GM19324 (cell line): ENCODE measurements at regions not wholly inside any gene's neighbourhood (a gene's known extent, or its start where the extent isn't known, plus 50 kb on each side); places are given as distances from the start of the nearest gene placed in this dataset.

Experiments used
- ATAC-seq: cut with Tn5 transposase; IDR thresholded peaks from one replicate; pipeline ENCODE4 v1.9.1; 2021; ENCODE audit warnings: mild to moderate bottlenecking, moderate library complexity; ENCODE audit not compliant: unreplicated experiment, low FRiP score

DNA sequence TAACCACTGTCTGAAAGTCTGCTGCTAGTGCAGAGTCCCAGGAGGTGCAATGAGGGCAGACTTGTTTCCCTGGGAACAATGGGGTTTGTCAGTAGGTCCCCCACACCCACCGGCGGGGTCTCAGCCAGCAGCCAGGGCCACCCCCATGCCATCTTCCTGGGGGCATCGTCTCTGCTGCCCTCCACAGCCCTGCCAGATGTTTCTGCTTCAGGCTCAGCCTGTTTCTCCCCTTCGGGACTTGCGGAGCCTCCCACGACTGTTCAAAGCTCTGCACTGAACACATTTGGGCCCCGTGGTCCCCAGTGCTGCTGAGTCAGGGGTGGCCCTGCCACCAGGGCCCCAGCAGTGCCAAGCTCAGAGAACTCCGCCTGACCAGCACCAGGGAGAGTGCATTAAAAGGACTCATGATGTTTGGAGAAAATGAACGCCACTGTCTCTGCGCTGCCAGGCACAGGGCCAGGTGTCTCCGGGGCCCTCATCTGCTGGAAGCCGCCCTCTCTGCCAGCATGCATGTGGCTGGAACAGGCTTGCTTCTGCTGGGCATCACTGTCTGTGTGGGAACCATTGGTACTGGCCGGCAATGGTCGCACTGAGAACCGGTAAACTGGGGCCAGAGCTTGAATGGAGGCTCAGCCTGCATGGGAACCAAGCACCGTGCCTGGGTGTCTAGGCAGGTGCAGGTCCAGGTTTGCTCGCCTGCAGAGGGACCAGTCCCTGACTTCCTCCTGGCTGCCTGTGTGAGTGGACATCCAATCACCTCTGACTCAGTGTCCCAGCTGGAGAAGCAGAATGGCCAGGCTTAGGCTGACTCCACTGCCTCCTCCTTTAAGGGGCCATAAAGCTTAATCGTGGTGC is 345.1 kb downstream of the GLRX3 start:
- no peak for ATAC-seq

DNA sequence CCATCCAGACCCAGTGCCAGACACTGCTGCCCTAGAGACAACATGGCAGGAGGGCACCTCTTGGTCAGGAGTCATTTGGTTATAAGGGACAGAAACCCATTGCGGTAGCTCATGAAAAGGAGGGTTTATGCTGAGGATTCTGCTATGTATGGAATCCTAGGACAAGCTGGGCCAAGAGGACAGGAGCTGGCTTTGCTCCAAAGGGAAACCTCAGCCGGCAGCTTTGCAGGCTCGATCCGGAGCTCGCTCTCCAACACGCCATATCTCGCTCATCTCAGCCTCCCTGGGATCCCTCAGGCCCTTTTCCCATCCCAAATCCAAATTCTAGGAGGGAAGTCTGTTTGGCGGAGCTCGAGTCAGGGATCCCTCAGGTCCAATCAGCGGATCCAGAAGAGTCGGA is 345.7 kb downstream of the GLRX3 start:
- ATAC-seq = no peak

DNA sequence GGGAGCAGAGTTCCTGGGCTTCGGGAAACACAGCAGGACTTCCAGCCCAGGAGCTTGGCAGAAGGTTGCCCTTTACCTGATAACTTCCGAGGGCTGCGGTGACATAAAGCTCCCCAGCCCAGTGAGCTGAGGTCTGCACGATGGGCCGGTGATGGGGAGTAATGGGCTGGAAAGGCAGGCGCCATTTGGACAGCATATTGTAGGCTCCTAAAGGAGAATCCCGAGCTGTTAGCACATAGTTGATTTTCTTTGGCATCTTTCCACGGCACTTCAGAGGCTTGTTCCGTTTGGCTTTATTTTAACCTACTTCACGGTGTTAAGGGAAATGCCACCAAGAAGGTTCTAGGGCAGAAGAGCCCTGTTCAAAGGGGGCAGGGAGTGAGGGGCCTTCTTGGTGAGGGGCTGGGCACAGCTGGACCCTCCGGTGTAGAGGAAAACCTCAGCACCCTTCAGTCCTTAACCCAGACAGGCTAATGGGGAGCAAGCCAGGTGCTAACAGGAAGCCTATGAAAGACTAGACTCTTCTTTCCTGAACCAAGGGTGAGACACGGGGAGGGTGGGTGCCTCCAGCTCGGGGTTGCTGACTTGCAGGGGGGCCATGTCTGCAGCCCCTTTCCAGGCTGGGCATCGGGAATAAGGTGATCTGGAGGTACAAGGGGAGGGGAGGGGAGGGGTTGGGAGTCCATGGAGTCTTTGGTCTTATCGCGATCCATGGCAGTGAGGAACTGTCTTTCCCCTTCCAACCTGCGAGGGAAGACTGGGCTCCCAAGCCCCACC is 347.7 kb downstream of the GLRX3 start:
- ATAC-seq = no peak

DNA sequence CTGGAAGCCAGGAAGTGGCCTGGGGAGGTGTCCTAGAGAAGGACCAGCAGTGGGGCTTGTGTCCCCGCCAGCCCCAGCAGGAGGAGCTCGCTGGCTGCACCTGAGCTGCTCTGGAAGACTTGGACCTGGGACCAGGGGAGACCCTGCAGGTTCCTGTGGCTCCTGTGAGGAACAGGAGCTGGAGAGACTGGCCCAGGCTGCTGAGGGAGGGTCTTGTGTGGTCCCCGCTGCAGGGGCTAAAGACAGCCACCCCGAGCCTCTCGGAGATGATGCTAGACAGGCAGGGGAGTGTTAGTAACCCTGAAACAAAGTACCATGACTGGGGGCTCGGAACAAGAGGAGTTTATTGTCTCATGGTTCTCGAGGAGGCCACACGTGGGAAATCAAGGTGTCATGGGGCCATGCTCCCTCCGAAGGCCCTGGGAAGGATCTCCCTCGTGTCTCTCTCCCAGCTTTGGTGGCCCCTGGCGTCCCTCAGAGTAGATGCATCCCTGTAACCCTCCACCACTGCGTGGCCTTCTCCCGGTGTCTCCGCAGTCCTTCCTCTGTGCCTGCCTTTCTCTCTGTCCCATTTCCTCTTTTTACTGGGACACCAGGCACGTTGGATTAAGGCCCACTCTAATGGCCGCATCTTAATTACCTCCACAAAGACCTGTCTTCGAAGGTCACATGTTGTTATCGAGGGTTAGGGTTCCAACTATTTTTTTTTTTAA is 348.4 kb downstream of the GLRX3 start:
- ATAC-seq = no peak

DNA sequence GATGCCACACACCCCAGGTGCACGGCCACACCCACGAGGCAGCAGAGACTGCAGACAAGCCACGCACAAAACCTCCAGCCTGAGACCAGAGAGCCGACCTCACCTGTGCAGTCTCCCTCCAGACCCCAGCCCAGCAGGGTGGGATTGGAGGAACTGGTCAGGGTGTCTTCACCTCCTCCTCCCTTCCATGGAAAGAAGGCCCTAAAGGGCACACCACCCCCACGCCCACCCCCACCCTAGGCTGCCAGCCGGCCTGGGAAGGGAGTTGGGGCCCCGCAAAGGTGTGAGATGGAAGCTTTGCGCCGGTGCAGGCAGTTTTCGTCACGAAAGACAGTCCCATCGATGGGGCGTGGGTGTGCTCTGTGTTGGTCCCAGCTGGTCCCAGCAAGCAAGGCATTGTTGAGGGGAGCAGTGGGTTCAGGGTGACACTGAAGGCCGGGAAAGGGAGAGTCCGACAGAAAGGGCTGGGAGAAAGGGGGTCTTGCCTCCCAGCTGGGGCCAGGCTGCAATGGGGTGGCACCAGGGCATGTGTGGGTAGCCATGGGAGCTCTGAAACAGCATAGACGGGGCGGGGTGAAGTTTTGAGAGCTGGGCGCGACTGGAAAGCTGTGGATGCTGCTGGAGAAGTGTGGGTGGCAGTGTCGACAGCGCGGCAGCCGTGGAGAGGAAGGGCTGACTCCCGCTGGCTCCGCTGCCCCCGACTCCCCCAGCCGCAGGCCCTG is 349.2 kb downstream of the GLRX3 start:
- no peak for ATAC-seq

DNA sequence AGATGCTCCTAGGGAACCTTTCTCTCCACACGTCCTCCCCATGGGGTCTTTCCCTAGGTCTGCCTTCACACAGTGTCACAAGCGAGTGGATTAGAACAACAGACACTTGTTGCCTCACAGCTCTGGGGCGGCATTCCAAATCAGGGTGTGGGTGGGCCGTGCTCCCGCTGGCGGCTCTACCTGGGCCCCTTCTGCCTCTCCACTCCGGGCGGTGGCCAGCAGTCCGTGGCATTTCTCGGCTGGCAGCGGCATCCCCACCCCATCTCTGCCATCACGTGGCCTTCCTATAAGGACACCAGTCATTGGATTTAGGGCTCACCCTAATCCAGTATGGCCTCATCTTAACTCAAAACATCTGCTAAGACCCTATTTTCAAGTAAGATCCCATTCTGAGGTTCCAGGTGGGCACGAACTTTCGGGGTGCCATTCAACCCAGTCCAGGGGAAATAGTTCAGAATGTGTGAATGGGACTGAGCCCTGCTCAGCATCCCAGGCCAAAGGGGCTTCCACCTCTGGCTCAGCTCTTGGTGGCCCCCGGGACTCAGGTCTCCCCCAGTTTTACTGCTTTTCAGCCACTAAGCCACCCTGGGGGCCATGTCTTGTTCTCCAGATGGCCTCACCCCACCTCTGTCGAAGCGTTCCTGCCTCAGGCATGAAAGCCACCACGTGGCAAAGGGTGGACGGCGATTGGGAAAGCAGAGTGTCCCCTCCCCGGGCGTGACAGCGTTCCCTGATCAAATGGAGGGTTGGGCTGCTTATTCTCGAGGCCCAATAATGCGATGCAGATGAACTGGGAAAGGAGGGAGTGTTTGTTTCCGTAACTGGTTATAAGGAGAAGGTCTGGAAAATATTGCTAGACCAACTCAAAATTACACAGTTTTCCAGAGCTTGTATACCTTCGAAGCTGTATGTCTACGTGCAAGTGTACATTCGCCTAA is 350.0 kb downstream of the GLRX3 start:
- no peak for ATAC-seq

DNA sequence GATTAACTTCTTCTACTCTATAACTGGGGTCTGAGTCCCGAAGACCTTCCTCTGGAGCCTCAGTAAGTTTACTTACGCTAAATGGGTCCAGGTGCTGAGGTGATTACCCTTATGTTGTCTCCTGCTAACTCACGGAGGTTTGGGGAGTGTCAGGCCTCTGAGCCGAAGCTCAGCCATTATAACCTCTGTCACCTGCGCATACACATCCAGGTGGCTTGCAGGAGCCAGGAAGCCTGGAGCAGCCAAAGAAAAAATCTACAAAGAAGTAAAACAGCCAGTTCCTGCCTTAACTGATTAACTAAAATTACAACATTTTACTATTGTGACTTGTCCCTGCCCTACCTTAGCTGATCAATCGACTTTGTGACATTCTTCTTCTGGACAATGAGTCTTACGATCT is 350.7 kb downstream of the GLRX3 start:
- ATAC-seq = no peak

DNA sequence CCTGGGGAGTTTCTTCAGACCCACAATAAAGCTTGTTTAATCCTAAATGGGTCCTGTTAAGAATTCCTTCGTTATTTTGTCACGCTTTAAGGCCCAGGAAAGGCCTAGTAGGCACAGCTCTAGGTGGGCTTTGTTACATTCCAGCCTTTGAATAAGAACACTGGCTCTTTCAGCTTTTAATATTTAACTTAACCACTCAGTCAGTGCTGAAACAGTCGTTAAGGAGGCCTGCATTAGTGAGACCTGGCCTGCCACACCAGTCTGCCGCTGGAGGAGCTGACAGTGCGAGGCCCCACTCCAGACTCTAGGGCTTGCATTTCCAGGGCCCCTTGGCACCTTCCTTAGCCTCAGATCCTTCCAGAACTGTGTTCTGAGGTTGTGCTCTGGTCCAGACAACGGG is 351.4 kb downstream of the GLRX3 start:
- no peak for ATAC-seq

DNA sequence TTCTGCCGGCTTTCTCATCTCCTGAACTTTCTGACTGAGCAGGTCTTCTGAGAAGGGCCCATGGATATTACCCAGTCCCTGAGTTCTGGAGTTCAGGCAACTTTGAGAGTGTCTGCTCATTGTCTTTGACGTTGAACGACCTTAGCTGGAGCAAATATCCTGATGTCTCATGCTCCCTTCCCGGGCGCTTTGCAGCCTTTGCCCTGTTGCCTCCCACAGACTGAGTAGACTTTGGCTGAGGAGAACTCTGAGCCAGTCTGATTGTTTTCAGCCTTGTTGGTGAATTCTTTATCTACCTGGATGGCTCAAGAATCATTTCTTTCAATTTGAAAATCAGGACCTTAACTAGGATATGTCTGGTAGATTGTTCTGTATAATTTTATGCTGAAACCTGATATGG is 353.7 kb downstream of the GLRX3 start:
- no peak for ATAC-seq

DNA sequence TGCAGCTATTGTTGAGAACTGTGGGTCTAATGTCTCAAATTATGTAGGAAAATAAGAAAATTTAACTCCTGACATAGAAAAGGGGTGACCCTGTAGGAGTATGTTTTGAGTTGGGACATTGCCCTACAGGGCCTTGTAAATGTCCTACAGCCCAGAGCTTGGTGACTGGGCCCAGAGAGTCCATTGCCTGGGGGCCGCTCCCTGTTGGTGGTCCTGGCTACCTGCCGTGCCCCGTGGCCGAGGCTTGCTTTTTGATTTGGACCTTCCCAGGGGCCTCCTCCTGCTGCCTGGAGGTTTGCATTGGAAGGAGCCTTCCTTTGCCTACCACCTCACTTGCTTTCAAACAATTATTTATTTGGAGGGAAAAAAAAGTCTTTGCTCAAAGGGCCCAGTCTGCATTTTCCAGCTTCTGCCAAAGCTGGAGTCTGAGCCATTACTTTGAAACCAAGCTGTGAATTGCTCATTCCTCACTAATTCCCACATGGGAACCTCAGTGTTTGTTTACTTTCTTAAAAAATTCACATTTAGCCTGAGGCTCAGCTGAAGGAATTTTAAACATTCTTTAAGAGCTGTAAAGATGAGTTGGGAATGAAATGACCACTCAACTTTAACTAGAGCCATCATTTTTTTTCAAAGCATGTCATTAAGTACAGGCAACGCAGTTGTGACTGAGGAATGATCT is 355.0 kb downstream of the GLRX3 start:
- no peak for ATAC-seq

DNA sequence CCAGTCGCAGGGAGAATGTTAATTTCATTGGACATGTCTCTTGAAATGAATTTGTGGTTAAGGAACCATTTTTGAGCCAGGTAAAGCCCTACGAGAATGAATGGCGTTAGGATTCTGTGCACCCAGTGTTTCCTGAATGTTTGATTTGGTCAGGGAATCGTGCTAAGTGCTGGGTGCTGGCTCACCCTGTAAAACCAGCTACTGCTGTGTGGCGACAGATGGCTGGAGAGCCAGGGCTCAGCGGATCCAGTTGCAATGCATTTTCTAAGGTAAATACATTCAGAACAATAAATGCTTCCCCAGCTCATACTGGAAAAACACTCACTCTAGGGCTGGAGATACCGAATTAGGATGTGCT is 355.5 kb downstream of the GLRX3 start:
- ATAC-seq = no peak

DNA sequence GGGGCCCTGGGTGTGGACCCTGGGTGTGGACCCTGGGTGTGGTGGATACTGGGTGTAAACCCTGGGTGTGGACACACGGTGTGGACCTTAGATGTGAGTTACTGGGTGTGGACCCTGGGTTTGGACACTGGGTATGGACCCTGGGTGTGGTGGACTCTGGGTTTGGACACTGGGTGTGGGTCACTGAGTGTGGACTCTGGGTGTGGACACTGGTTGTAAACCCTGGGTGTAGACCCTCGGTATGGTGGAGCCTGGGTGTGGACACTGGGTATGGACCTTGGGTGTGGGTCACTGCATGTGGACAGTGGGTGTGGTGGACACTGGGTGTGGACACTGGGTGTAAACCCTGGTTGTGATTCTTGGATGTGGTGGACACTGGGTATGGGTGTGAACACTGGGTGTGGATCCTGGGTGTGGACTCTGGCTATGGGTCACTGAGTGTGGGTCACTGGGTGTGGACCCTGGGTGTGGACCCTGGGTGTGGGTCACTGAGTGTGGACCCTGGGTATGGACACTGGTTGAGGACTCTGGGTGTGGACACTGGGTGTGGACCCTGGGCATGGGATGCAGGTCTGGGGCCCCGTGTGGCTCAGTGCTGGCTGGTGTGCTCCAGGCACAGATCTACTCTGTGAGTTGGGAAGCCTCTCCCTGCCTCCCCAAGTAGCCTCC is 356.2 kb downstream of the GLRX3 start:
- ATAC-seq = no peak

DNA sequence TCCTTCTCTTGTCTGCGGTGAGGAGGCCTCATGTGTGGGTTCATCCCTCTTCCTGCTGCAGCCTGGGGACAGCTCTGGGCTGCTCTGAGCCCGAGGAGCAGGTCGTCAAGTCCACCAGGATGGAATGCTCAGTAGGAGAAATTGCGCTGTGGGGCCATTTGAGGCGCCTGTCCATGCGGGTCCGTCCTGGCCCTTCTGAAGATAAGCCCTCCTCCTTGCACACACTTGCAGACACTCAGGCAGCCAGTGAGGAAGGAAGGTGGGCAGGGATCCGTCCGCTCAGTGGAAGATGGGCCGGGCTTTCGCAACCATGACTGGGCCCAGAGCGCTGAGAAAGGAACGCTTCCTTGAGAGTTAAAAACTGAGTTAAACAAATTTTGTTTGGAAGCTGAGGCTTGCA is 356.8 kb downstream of the GLRX3 start:
- ATAC-seq = no peak

DNA sequence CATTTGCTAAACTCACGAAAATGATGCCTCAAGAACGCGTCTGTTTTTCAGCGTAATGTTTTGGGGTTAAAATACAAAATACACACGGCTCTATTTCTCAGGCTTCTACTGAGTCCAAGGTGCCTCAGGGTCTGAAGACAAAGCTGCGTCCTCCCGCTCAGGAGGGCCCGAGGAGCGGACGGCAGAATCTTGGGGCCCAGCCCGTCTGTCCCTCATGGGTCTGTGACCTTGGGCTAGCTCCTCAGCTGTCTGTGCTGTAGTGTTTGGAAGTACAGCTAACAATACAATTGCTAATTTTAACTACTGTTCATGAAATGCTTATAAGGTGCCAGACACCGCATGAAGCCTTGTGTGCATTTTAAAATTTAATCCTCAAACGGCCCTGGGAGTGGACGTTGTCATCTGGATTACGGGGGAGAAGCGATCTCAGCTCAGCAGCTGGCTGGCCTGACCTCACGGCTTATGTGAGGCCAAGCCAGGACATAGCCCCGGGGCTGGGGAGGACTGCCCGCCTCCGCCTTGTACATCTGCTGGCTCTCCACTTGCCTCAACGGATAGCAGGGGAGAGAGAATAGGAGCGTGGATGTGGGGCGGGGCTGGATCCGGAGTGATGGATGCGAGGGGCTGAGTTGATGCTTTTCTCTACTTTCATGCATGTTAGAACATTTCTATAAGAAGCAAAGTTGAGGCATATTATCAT is 357.4 kb downstream of the GLRX3 start:
- ATAC-seq = no peak

DNA sequence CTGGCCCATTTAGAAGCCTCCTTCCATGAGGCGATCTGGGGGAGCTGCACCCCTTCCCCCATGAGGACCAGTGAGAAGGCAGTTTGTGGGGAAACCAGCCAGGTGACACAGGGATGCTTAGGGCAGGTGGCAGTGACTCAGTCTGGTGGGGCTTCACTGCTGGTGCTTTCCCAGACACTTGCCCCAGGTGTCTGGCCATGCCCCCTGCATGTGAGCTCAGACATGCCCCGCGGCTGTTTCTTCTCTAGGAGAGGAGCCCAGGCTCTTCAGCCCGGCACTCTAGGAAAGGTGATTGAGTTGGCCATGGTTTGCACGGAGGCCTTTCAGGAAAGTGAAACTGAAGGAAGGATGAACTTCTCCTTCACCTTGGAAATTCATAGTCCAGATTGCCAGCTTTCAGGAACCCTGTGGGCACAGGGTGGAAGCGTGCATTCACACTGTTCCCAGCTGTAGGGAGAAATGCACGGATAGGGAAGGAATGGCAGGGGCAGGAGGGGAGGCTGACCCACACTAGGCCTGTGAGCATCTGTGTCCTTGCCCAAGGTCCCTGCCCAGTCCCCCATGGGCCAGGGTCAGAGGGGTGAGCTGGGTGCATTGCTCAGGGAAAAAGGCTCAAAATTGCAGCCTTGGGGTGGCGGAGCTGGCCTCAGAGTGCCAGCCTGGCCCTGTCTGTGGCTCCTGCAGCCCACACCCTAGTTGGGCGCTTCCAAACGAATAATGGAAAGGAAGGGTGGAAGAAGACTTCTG is 359.1 kb downstream of the GLRX3 start:
- no peak for ATAC-seq

DNA sequence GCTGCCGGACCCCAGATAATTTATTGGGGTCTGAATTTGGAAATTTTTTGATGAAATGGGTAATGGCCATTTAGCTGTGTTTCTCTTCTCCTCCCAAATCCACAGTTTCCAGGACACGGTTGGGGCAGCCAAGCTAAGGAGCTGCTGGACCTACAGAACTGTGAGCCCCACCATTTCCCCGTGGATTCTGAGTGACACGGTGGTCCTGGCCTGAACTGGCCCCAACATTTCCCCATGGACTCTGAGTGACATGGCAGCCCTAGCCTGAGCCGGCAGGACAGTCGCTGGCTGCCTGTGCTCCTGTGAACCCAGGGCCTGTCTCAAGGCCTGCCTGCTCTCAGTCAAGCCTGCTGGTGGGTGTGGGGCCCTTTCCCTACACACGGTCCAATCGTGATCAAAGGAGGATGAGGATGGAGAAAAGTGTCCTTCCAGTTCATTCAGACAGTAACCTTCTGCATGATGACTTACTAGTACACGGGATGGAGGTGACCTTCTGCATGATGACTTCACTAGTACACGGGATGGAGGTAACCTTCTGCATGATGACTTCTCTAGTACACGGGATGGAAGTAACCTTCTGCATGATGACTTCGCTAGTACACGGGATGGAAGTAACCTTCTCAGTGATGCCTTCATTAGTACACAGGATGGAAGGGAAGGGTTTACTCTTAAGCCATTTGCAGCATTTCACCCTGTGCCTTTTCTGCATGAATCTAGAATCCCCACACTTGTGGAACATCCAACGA is 359.9 kb downstream of the GLRX3 start:
- ATAC-seq = peak; percentile 66
